OCI-LY7 (cell line): ENCODE measurements at regions not wholly inside any gene's neighbourhood (a gene's known extent, or its start where the extent isn't known, plus 50 kb on each side); places are given as distances from the start of the nearest gene placed in this dataset.

Experiments
- BruUV-seq: library from RNA; stranded (reverse); fragments of 400-500 nt; replicated peaks from 2 replicates; lab custom pipeline; 2021; lab: Mats Ljungman, UMichigan
- CTCF ChIA-PET: fragments of 300-600 bp; sonication (Branson Sonifier 250); formaldehyde crosslinking; loops from one replicate; lab custom pipeline; 2022; ENCODE audit warnings: antibody characterized with exemption; ENCODE audit not compliant: unreplicated experiment; lab: Charles Lee
- POLR2A ChIA-PET: fragments of 300-600 bp; sonication (Branson Sonifier 250); formaldehyde crosslinking; loops from one replicate; lab custom pipeline; 2022; ENCODE audit warnings: antibody characterized with exemption; lab: Charles Lee
- DNase-seq: peaks from one replicate; pipeline ENCODE4 v3.0.0-alpha.2; 2015; ENCODE audit warnings: low spot score
- H2AFZ ChIP-seq: fragments of 200-600 bp; sonication (generic), shearing (Covaris generic); 2 replicates; pipeline ENCODE4 v1.6.1; 2014; ENCODE audit warnings: mild to moderate bottlenecking, antibody characterized with exemption, low read length, moderate library complexity
- H3K27ac ChIP-seq: fragments of 200-600 bp; sonication (generic); 2 replicates; pipeline ENCODE4 v1.5.1; 2014; ENCODE audit warnings: mixed run types, low read depth, mild to moderate bottlenecking, moderate library complexity, low read length, inconsistent platforms; ENCODE audit not compliant: poor library complexity, severe bottlenecking
- H3K36me3 ChIP-seq: fragments of 200-600 bp; sonication (generic); 2 replicates; pipeline ENCODE4 v1.6.1; 2014; ENCODE audit warnings: mild to moderate bottlenecking, antibody characterized with exemption, low read length, moderate library complexity, mixed read lengths; ENCODE audit not compliant: insufficient read depth
- H3K4me1 ChIP-seq: fragments of 200-600 bp; sonication (generic); 2 replicates; pipeline ENCODE4 v1.5.1; 2014; ENCODE audit warnings: mild to moderate bottlenecking, low read length; ENCODE audit not compliant: insufficient read depth, poor library complexity, severe bottlenecking
- H3K4me2 ChIP-seq: fragments of 200-600 bp; sonication (generic); 2 replicates; pipeline ENCODE4 v1.6.1; 2014; ENCODE audit warnings: mild to moderate bottlenecking, low read length
- H3K4me3 ChIP-seq: fragments of 200-600 bp; sonication (generic); 2 replicates; pipeline ENCODE4 v1.5.1; 2014; ENCODE audit warnings: mild to moderate bottlenecking, low read depth, low read length; ENCODE audit not compliant: poor library complexity, severe bottlenecking
- H3K79me2 ChIP-seq: fragments of 200-600 bp; sonication (generic); 2 replicates; pipeline ENCODE4 v1.6.1; 2016; ENCODE audit warnings: low read depth, mild to moderate bottlenecking, low read length, moderate library complexity, mixed read lengths; ENCODE audit not compliant: insufficient read depth
- H3K9me2 ChIP-seq: fragments of 200-600 bp; sonication (generic); 2 replicates; pipeline ENCODE4 v1.6.1; 2016; ENCODE audit warnings: mild to moderate bottlenecking, low read length, mixed read lengths; ENCODE audit not compliant: insufficient read depth
- H3K9me3 ChIP-seq: fragments of 200-600 bp; sonication (generic); 2 replicates; pipeline ENCODE4 v1.6.1; 2014; ENCODE audit warnings: mild to moderate bottlenecking, mixed run types, low read length, mixed read lengths
- H4K20me1 ChIP-seq: fragments of 200-600 bp; sonication (generic); 2 replicates; pipeline ENCODE4 v1.6.1; 2014; ENCODE audit warnings: mild to moderate bottlenecking, antibody characterized with exemption, low read length, moderate library complexity, mixed read lengths; ENCODE audit not compliant: insufficient read depth
- EZH2phosphoT487 ChIP-seq: fragments of 200-600 bp; sonication (generic); IDR thresholded peaks from 2 replicates; pipeline ENCODE4 v1.6.1; 2018; ENCODE audit warnings: low read depth, borderline replicate concordance, mild to moderate bottlenecking, mixed run types, antibody characterized with exemption, low read length, moderate library complexity, mixed read lengths
- intact Hi-C: fragments of 100-400 bp; cut with micrococcal nuclease; formaldehyde crosslinking; loops from one replicate; pipeline ENCODE4 v1.10.0; 2022; ENCODE audit not compliant: unreplicated experiment
- TF ChIP-seq, protein P1 (sequence below): fragments of 200-600 bp; sonication (generic); conservative IDR thresholded peaks from 2 replicates; pipeline ENCODE4 v1.5.1; 2014; ENCODE audit warnings: mild to moderate bottlenecking, antibody characterized with exemption, low read length, moderate library complexity, mixed read lengths

- H3K27ac ChIP-seq = no peak overlapping the region
- no peaks in the 10 kb centered on the region for H3K9me2 ChIP-seq
- intact Hi-C loops = no loop called here
- H4K20me1 ChIP-seq = no peaks in the 10 kb centered on the region
- TF ChIP-seq, protein P1, sequence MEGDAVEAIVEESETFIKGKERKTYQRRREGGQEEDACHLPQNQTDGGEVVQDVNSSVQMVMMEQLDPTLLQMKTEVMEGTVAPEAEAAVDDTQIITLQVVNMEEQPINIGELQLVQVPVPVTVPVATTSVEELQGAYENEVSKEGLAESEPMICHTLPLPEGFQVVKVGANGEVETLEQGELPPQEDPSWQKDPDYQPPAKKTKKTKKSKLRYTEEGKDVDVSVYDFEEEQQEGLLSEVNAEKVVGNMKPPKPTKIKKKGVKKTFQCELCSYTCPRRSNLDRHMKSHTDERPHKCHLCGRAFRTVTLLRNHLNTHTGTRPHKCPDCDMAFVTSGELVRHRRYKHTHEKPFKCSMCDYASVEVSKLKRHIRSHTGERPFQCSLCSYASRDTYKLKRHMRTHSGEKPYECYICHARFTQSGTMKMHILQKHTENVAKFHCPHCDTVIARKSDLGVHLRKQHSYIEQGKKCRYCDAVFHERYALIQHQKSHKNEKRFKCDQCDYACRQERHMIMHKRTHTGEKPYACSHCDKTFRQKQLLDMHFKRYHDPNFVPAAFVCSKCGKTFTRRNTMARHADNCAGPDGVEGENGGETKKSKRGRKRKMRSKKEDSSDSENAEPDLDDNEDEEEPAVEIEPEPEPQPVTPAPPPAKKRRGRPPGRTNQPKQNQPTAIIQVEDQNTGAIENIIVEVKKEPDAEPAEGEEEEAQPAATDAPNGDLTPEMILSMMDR = no peak
- TF ChIP-seq EZH2phosphoT487 = no peak
- DNase-seq = no peak
- H3K79me2 ChIP-seq = no peaks in the 10 kb centered on the region
- H3K36me3 ChIP-seq = no peaks in the 10 kb centered on the region
- ChIA-PET CTCF (no interaction called here), POLR2A (no interaction called here)
- no peak overlapping the region for H3K4me3 ChIP-seq
- H3K4me1 ChIP-seq = no peaks in the 10 kb centered on the region
- H2AFZ ChIP-seq = no peak overlapping the region
- no peak overlapping the region for H3K4me2 ChIP-seq
- BruUV-seq = no TSS peak
- no peaks in the 10 kb centered on the region for H3K9me3 ChIP-seq
These were observed 893.3 kb upstream of the LRFN5 start for GRCh38 chr14:40713387-40713786.

DNA sequence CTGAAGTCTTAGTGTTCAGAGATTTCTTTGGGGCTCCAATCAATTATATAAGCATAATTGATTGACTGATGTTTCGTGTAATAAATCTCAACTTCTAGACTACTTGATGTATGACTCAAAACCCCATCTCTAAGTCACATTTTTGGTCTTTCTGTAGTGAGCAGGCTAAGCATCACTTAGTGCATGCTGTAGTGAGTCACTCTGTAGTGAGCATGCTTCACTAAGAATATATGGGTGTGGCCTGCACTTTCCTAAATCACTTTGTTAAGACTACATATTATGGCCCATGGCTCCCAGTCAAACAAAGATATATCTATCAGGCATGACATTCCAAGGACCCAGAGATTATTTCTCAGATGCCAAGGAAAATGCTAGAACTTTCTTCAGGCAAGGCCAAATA is 909.4 kb upstream of the LRFN5 start:
- ChIA-PET CTCF (no interaction called here), POLR2A (no interaction called here)
- H3K4me2 ChIP-seq = no peak overlapping the region
- no peaks in the 10 kb centered on the region for H3K9me2 ChIP-seq
- no peak overlapping the region for H3K4me3 ChIP-seq
- no peaks in the 10 kb centered on the region for H4K20me1 ChIP-seq
- no peaks in the 10 kb centered on the region for H3K36me3 ChIP-seq
- intact Hi-C loops = no loop called here
- H3K9me3 ChIP-seq = no peaks in the 10 kb centered on the region
- no peak for DNase-seq
- H3K79me2 ChIP-seq = no peaks in the 10 kb centered on the region
- TF ChIP-seq, protein P1 = no peak
- no peak for TF ChIP-seq EZH2phosphoT487
- no peak overlapping the region for H2AFZ ChIP-seq
- no peaks in the 10 kb centered on the region for H3K4me1 ChIP-seq
- no peak overlapping the region for H3K27ac ChIP-seq
- BruUV-seq = no TSS peak

DNA sequence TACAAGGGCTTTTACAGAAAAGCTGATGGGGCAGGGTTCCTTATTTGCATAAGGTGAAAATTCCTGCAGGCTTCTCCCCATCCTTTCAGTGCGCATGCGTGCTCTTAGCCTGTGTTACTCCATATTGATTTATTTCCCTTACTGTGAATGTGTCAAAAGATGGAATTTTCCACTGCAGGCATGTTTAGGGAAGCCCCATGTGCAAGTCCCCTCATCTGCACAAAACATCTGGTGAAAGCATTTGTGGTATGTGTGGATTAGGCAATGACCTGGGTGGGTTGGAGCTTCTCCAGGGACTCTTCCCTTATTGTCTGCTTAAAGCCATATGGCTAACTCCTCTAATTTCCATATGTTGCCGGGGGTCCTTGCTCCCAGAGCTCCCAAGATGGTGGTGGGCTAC is 912.7 kb upstream of the LRFN5 start:
- no peaks in the 10 kb centered on the region for H3K79me2 ChIP-seq
- H3K4me2 ChIP-seq = no peak overlapping the region
- no peak overlapping the region for H2AFZ ChIP-seq
- H3K9me2 ChIP-seq = no peaks in the 10 kb centered on the region
- BruUV-seq = no TSS peak
- no peak overlapping the region for H3K27ac ChIP-seq
- ChIA-PET CTCF (no interaction called here), POLR2A (no interaction called here)
- H3K9me3 ChIP-seq = no peaks in the 10 kb centered on the region
- H3K4me3 ChIP-seq = no peak overlapping the region
- intact Hi-C loops = no loop called here
- no peaks in the 10 kb centered on the region for H4K20me1 ChIP-seq
- TF ChIP-seq EZH2phosphoT487 = no peak
- TF ChIP-seq, protein P1 = no peak
- no peak for DNase-seq
- H3K4me1 ChIP-seq = no peaks in the 10 kb centered on the region
- no peaks in the 10 kb centered on the region for H3K36me3 ChIP-seq
